Brain microvascular endothelial cell (primary cell): ENCODE measurements at regions not wholly inside any gene's neighbourhood (a gene's known extent, or its start where the extent isn't known, plus 50 kb on each side); places are given as distances from the start of the nearest gene placed in this dataset.
"Not testable (repeated sequence)": the region's sequence is repeated elsewhere in the genome, so short reads cannot be mapped to it uniquely, and the experiment has no call there.

Source experiments
- DNase-seq: peaks from one replicate; pipeline ENCODE4 v3.0.0-alpha.2; 2020
- H3K27ac ChIP-seq: fragments of 250-450 bp; sonication (Bioruptor Pico); 2 replicates; pipeline ENCODE4 v1.5.1; 2020; ENCODE audit warnings: mild to moderate bottlenecking, moderate library complexity
- H3K27me3 ChIP-seq: fragments of 250-450 bp; sonication (Bioruptor Pico); replicated peaks from 2 replicates; pipeline ENCODE4 v1.5.1; 2020; ENCODE audit warnings: mild to moderate bottlenecking
- H3K36me3 ChIP-seq: fragments of 250-450 bp; sonication (Bioruptor Pico); replicated peaks from 2 replicates; pipeline ENCODE4 v1.5.1; 2020; ENCODE audit warnings: mild to moderate bottlenecking
- H3K4me3 ChIP-seq: 2 replicates; pipeline ENCODE4 v1.5.1; 2011; ENCODE audit warnings: low read depth, mild to moderate bottlenecking, control low read depth, low read length, moderate library complexity
- in situ Hi-C: cut with HindIII; loops from 2 replicates; pipeline ENCODE4 v1.10.0; 2017; ENCODE audit warnings: low sequenced_read_pairs, low pct_ligation_motif_present
- TF ChIP-seq, protein P1 (sequence below): IDR thresholded peaks from 2 replicates; pipeline ENCODE4 v1.5.1; 2011; ENCODE audit warnings: low read depth, mild to moderate bottlenecking, moderate library complexity, low read length, control low read depth, inconsistent platforms; ENCODE audit errors: missing control alignments

DNA sequence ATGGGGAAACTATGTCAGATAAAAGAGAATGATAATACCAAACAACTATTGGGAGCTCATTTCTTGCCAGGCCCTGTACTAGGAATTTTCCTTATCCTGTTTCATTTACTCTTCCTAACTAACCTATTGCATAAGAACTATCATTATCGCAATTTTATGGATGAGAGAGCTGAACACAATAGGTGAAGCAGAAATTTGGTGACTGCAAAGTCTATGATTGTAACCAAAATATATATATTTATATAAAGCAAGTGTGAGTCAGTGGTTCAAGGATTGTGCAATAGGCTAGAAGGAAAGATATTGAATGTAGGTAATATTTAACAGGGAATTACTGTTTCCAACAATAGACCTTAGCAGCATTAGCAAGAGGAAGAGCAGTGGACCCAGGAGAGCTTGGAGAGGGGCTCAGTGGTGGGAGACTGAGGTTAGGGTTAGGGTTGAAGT, 181.1 kb upstream of the TENT5A start:
- in situ Hi-C loops: no loop called here
- H3K27ac ChIP-seq: no peak overlapping the region
- H3K36me3 ChIP-seq: no peaks in the 10 kb centered on the region
- TF ChIP-seq, protein P1, sequence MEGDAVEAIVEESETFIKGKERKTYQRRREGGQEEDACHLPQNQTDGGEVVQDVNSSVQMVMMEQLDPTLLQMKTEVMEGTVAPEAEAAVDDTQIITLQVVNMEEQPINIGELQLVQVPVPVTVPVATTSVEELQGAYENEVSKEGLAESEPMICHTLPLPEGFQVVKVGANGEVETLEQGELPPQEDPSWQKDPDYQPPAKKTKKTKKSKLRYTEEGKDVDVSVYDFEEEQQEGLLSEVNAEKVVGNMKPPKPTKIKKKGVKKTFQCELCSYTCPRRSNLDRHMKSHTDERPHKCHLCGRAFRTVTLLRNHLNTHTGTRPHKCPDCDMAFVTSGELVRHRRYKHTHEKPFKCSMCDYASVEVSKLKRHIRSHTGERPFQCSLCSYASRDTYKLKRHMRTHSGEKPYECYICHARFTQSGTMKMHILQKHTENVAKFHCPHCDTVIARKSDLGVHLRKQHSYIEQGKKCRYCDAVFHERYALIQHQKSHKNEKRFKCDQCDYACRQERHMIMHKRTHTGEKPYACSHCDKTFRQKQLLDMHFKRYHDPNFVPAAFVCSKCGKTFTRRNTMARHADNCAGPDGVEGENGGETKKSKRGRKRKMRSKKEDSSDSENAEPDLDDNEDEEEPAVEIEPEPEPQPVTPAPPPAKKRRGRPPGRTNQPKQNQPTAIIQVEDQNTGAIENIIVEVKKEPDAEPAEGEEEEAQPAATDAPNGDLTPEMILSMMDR: no peak
- H3K27me3 ChIP-seq: no peaks in the 10 kb centered on the region
- no peak overlapping the region for H3K4me3 ChIP-seq
- no peak for DNase-seq

DNA sequence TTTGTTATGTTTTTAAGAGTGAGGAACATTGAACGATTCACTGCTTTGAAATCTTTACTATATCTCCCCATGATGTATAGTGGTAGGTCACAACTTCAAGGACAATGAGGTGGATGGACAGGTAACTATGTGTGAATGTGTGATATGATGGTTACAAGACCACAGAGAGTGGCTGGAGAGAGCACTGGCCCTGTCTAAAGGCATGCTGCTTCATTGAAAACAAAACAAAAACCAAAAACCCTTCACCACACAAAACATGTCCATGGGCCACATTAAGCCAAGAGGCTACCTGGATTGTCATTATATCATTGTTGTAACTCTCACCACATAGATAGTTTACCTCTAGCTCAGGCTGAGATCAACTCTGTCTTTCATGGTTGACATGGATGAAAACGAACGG, 180.6 kb upstream of the TENT5A start:
- in situ Hi-C loops: no loop called here
- DNase-seq: no peak
- Histone ChIP-seq H3K4me3 (no peak overlapping the region), H3K27ac (no peak overlapping the region), H3K36me3 (no peaks in the 10 kb centered on the region), H3K27me3 (no peaks in the 10 kb centered on the region)
- TF ChIP-seq, protein P1: no peak

DNA sequence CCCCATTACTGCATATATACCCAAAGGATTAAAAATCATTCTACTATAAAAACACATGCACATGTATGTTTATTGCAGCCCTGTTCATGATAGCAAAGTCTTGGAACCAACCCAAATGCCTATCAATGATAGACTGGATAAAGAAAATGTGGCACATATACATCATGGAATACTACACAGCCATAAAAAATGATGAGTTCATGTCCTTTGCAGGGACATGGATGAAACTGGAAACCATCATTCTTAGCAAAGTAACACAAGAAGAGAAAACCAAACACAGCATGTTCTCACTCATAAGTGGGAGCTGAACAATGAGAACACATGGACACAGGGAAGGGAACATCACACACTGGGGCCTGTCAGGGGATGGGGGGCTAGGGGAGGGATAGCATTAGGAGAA, 180.0 kb upstream of the TENT5A start:
- H3K27me3 ChIP-seq, DNase-seq, H3K27ac ChIP-seq, H3K4me3 ChIP-seq, H3K36me3 ChIP-seq, in situ Hi-C loops: not testable (repeated sequence)

DNA sequence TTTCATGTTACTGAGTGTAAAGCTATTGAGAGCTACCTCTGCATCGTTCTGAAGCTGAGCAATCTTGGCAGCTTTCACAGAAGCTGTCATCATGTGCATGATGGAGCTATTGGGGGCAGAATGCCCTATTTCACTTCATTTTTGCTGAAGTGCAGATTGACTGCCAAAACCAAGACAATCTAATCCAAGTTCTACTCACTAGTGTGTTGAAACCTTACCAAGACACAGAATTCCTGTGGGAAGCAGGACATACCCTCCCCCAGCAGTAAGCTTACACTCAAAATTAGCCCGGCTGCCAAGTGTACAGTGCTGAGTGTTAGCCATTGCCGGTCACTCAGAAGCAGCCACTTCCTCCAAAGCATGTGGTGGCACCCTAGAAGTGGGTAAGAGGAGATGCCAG, 177.3 kb upstream of the TENT5A start:
- no peak overlapping the region for H3K27ac ChIP-seq
- in situ Hi-C loops: no loop called here
- TF ChIP-seq, protein P1: no peak
- H3K27me3 ChIP-seq: no peaks in the 10 kb centered on the region
- no peaks in the 10 kb centered on the region for H3K36me3 ChIP-seq
- no peak for DNase-seq
- H3K4me3 ChIP-seq: no peak overlapping the region

DNA sequence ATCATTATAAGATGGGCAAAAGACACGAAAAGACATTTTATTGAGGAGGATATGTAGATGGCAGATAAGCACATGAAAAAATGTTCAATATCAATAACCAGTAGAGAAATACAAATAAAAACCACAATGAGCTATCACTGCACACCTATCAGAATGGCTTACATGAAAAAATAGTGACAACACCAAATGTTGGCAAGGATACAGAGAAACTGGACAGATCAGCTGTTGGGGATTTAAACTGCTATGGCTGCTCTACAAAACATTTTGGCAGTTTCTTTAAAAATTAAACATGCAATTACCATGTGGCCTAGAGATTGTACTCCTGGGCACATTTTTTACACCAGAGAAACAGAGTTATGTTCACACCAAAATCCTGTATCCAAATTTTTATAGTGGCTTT, 172.7 kb upstream of the TENT5A start:
- in situ Hi-C loops: no loop called here
- Histone ChIP-seq H3K27ac (no peak overlapping the region), H3K36me3 (no peaks in the 10 kb centered on the region), H3K27me3 (no peaks in the 10 kb centered on the region), H3K4me3 (no peak overlapping the region)
- TF ChIP-seq, protein P1: no peak
- no peak for DNase-seq

DNA sequence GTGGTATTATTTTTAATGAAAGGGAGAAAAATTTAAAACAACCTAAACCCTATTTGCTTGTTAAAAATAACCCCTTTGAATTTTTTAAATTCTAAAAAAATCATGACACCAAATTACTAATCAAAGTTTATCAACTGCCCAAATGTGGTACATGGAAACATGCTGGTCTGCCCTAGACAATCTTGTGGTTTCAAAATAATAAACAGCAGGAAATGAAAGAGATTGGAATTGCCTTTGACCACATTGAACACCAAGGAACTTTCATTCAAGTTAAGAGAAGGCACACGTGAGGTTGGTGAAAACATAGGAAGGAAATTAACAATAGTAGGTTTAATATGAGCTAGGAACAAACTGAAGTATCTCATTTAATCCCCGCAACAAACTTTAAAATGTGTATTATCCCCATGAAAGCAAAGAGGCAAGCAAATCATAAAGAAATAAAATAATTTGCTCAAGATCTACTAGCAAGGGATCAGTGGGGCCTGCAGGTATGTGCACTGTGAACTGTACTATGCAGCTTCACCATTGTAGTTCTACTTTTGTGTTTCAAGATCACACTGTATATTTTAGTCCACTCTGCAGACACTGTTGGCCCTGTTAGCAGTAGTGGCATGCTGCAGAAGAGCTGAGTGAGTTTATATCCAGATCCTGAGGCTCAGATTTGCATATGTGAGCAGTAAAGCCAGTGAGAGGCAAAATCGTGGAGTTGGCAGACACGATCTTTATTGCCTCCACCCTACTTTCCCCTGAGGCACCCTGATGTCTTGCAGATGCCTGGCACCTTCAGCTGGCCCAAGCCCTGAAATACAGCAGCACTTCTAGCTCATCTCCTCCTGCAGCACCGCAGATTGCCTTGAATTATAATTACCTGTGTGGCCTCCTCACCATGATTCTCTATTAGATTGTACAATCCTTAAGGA, 157.8 kb upstream of the TENT5A start:
- no peak overlapping the region for H3K4me3 ChIP-seq
- no peaks in the 10 kb centered on the region for H3K36me3 ChIP-seq
- TF ChIP-seq, protein P1: no peak
- in situ Hi-C loops: no loop called here
- no peak for DNase-seq
- no peak overlapping the region for H3K27ac ChIP-seq
- no peaks in the 10 kb centered on the region for H3K27me3 ChIP-seq
